HG02623 (cell line): ENCODE measurements at regions not wholly inside any gene's neighbourhood (a gene's known extent, or its start where the extent isn't known, plus 50 kb on each side); places are given as distances from the start of the nearest gene placed in this dataset.
"Not testable (repeated sequence)": the region's sequence is repeated elsewhere in the genome, so short reads cannot be mapped to it uniquely, and the experiment has no call there.

Experiments used
- ATAC-seq: cut with Tn5 transposase; IDR thresholded peaks from one replicate; pipeline ENCODE4 v1.9.1; 2021; ENCODE audit warnings: moderate library complexity; ENCODE audit not compliant: unreplicated experiment

GRCh38 chr3:36656873-36657272 is 107.5 kb downstream of the DCLK3 start:
- no peak for ATAC-seq

- no peak for ATAC-seq
Measured at GRCh38 chr3:36653095-36653494, 111.3 kb downstream of the DCLK3 start.

GRCh38 chr3:36652104-36652503 is 112.2 kb downstream of the DCLK3 start:
- ATAC-seq: no peak

- no peak for ATAC-seq
Measured at GRCh38 chr3:36650271-36650671, 114.1 kb downstream of the DCLK3 start.

GRCh38 chr3:36649125-36649524 is 115.2 kb downstream of the DCLK3 start:
- ATAC-seq: no peak

- peak; percentile 51 for ATAC-seq
Measured at GRCh38 chr3:36648241-36649034, 115.9 kb downstream of the DCLK3 start.

- no peak for ATAC-seq
Measured at GRCh38 chr3:36647423-36647853, 116.9 kb downstream of the DCLK3 start.

- no peak for ATAC-seq
Measured at GRCh38 chr3:36643192-36643591, 121.2 kb downstream of the DCLK3 start.

GRCh38 chr3:36635731-36636130 is 128.6 kb downstream of the DCLK3 start:
- no peak for ATAC-seq

GRCh38 chr3:36633897-36634296 is 130.5 kb downstream of the DCLK3 start:
- ATAC-seq: not testable (repeated sequence)

GRCh38 chr3:36633060-36633459 is 131.3 kb downstream of the DCLK3 start:
- no peak for ATAC-seq

- no peak for ATAC-seq
Measured at GRCh38 chr3:36631549-36631948, 132.8 kb downstream of the DCLK3 start.

GRCh38 chr3:36615861-36616260 is 148.5 kb downstream of the DCLK3 start:
- ATAC-seq: no peak

GRCh38 chr3:36606871-36607765 is 157.2 kb downstream of the DCLK3 start:
- no peak for ATAC-seq

GRCh38 chr3:36603423-36603822 is 160.9 kb downstream of the DCLK3 start:
- no peak for ATAC-seq

GRCh38 chr3:36600404-36600803 is 163.9 kb downstream of the DCLK3 start:
- no peak for ATAC-seq
